PC-9 (cell line): ENCODE measurements at regions not wholly inside any gene's neighbourhood (a gene's known extent, or its start where the extent isn't known, plus 50 kb on each side); places are given as distances from the start of the nearest gene placed in this dataset.

Experiments
- BruUV-seq: library from RNA; stranded (reverse); fragments of 400-500 nt; replicated peaks from 2 replicates; lab custom pipeline; 2021; lab: Mats Ljungman, UMichigan
- CTCF ChIA-PET: fragments of 300-600 bp; sonication (Branson Sonifier 250); formaldehyde crosslinking; loops from one replicate; lab custom pipeline; 2022; ENCODE audit warnings: antibody characterized with exemption; lab: Charles Lee
- POLR2A ChIA-PET: fragments of 300-600 bp; sonication (Branson Sonifier 250); formaldehyde crosslinking; loops from one replicate; lab custom pipeline; 2022; ENCODE audit warnings: antibody characterized with exemption; ENCODE audit not compliant: unreplicated experiment; lab: Charles Lee
- DNase-seq, 2 experiments: peaks; one replicate each; pipeline versions ENCODE4 v3.0.0 to v3.0.0-alpha.2; 2015 to 2022; ENCODE audit warnings: mixed read lengths in 1 of 2
- H2AFZ ChIP-seq: fragments of 200-600 bp; sonication (generic); 2 replicates; pipeline ENCODE4 v1.8.1; 2017; ENCODE audit warnings: antibody characterized with exemption
- H3F3A ChIP-seq: fragments of 200-600 bp; sonication (generic); 2 replicates; pipeline ENCODE4 v1.8.1; 2017; ENCODE audit warnings: antibody characterized with exemption, mild to moderate bottlenecking, low read depth; ENCODE audit not compliant: insufficient read depth
- H3K27ac ChIP-seq: fragments of 200-600 bp; sonication (generic); 2 replicates; pipeline ENCODE4 v1.6.1; 2016; ENCODE audit warnings: mixed run types
- H3K27me3 ChIP-seq: fragments of 200-600 bp; sonication (generic); 2 replicates; pipeline ENCODE4 v1.6.1; 2016; ENCODE audit warnings: low read depth, mixed run types; ENCODE audit not compliant: insufficient read depth
- H3K36me3 ChIP-seq: fragments of 200-600 bp; sonication (generic); 2 replicates; pipeline ENCODE4 v1.6.1; 2016; ENCODE audit warnings: low read depth, mixed run types
- H3K4me1 ChIP-seq: fragments of 200-600 bp; sonication (generic); replicated peaks from 2 replicates; pipeline ENCODE4 v1.6.1; 2016; ENCODE audit warnings: mixed run types; ENCODE audit not compliant: insufficient read depth
- H3K4me2 ChIP-seq: fragments of 200-600 bp; sonication (generic); 2 replicates; pipeline ENCODE4 v1.6.1; 2017; ENCODE audit warnings: mixed run types
- H3K4me3 ChIP-seq: fragments of 200-600 bp; sonication (generic); 2 replicates; pipeline ENCODE4 v1.6.1; 2016; ENCODE audit warnings: mixed run types
- H3K79me2 ChIP-seq: fragments of 200-600 bp; sonication (generic); 2 replicates; pipeline ENCODE4 v1.6.1; 2017; ENCODE audit warnings: low read depth, mixed run types
- H3K9me2 ChIP-seq: fragments of 200-600 bp; sonication (generic); 2 replicates; pipeline ENCODE4 v1.8.1; 2017; ENCODE audit warnings: mild to moderate bottlenecking; ENCODE audit not compliant: insufficient read depth
- H3K9me3 ChIP-seq: fragments of 200-600 bp; sonication (generic); 2 replicates; pipeline ENCODE4 v1.8.1; 2016; ENCODE audit warnings: low read depth; ENCODE audit not compliant: insufficient read depth
- H4K20me1 ChIP-seq: fragments of 200-600 bp; sonication (generic); 2 replicates; pipeline ENCODE4 v1.8.1; 2017; ENCODE audit not compliant: insufficient read depth
- EZH2 ChIP-seq: fragments of 200-600 bp; sonication (generic); IDR thresholded peaks from 2 replicates; pipeline ENCODE4 v1.8.0; 2017; ENCODE audit warnings: antibody characterized with exemption, low read depth
- intact Hi-C: fragments of 100-400 bp; cut with micrococcal nuclease; formaldehyde crosslinking; loops from one replicate; pipeline ENCODE4 v1.10.0; 2022; ENCODE audit not compliant: unreplicated experiment
- TF ChIP-seq, protein P1 (sequence below): fragments of 200-600 bp; sonication (generic); conservative IDR thresholded peaks from 2 replicates; pipeline ENCODE4 v1.6.1; 2017; ENCODE audit warnings: mixed run types, antibody characterized with exemption, mild to moderate bottlenecking, moderate library complexity

GRCh38 chr3:83131236-83131635 is 1369.8 kb upstream of the GBE1 start:
- Histone ChIP-seq H3K79me2 (no peaks in the 10 kb centered on the region), H3K4me1 (no peaks in the 10 kb centered on the region), H3K27ac (no peak overlapping the region), H3K36me3 (no peaks in the 10 kb centered on the region), H3K4me3 (no peak overlapping the region), H3K27me3 (no peaks in the 10 kb centered on the region), H4K20me1 (no peaks in the 10 kb centered on the region), H3K4me2 (no peak overlapping the region), H3K9me3 (no peaks in the 10 kb centered on the region), H2AFZ (no peak overlapping the region), H3F3A (no peaks in the 10 kb centered on the region), H3K9me2 (0 out of 2 replicates have a peak, but pooled peaks cover 3% of the 10 kb centered on the region)
- DNase-seq = no peak
- BruUV-seq = no TSS peak
- CTCF ChIA-PET = no interaction called here
- POLR2A ChIA-PET = no interaction called here
- intact Hi-C loops = no loop called here
- no peak for TF ChIP-seq EZH2
- TF ChIP-seq, protein P1, sequence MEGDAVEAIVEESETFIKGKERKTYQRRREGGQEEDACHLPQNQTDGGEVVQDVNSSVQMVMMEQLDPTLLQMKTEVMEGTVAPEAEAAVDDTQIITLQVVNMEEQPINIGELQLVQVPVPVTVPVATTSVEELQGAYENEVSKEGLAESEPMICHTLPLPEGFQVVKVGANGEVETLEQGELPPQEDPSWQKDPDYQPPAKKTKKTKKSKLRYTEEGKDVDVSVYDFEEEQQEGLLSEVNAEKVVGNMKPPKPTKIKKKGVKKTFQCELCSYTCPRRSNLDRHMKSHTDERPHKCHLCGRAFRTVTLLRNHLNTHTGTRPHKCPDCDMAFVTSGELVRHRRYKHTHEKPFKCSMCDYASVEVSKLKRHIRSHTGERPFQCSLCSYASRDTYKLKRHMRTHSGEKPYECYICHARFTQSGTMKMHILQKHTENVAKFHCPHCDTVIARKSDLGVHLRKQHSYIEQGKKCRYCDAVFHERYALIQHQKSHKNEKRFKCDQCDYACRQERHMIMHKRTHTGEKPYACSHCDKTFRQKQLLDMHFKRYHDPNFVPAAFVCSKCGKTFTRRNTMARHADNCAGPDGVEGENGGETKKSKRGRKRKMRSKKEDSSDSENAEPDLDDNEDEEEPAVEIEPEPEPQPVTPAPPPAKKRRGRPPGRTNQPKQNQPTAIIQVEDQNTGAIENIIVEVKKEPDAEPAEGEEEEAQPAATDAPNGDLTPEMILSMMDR = no peak

DNA sequence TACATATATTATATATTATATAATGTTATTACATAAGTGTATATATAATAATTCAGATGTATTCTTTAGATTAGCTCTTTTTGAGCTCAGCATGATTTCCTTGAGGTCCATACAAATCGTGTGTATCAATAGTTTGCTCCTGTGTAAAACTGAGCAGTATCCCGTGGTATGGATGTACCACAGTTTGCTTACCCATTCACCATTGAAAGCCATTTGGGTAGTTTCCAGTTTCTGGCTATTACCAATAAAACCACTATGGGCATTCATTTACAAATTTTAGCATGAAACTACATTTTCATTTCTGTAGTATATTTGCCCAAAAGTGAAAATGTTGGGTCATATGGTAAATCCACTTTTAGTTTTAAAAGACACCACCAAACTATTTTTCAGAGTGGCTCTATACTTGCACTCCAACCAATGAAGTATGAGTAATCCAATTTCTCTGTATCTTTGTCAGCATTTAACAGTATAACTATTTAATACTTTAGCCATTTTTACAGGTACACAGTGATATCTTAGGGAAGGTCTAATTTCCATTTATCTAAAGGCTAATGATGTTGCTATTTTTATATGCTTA is 1361.4 kb upstream of the GBE1 start:
- Histone ChIP-seq H3K4me1 (no peaks in the 10 kb centered on the region), H3K36me3 (no peaks in the 10 kb centered on the region), H3K27ac (no peak overlapping the region), H4K20me1 (no peaks in the 10 kb centered on the region), H3K27me3 (no peaks in the 10 kb centered on the region), H3K4me3 (no peak overlapping the region), H3F3A (no peaks in the 10 kb centered on the region; the same call in 1 of the 2 replicates), H2AFZ (no peak overlapping the region), H3K79me2 (no peaks in the 10 kb centered on the region), H3K9me3 (no peaks in the 10 kb centered on the region), H3K4me2 (no peak overlapping the region), H3K9me2 (no peaks in the 10 kb centered on the region)
- POLR2A ChIA-PET = no interaction called here
- DNase-seq = no peak
- TF ChIP-seq EZH2 = no peak
- TF ChIP-seq, protein P1 = no peak
- no TSS peak for BruUV-seq
- intact Hi-C loops = no loop called here
- CTCF ChIA-PET = no interaction called here

DNA sequence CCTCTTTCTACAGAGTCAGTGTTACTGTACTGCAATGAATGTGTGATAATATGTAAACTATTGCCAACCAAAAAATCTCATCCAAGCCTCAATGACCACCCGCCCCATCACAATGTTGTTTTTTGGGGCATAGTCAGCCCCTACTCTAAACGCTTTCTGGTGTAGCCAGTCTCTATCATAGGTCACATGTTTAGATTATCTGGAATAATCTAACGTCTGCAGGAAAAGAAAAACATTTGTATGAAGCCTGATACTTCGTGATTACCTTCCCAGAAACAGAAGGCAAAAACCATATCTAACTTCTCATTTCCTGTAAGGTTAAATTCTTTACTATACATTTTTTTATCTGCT is 1331.8 kb upstream of the GBE1 start:
- Histone ChIP-seq H3K27me3 (no peaks in the 10 kb centered on the region), H3K4me3 (no peak overlapping the region), H4K20me1 (no peaks in the 10 kb centered on the region), H3F3A (no peaks in the 10 kb centered on the region), H3K9me2 (no peaks in the 10 kb centered on the region), H3K9me3 (no peaks in the 10 kb centered on the region), H3K4me1 (no peaks in the 10 kb centered on the region), H3K4me2 (no peak overlapping the region), H2AFZ (no peak overlapping the region), H3K79me2 (no peaks in the 10 kb centered on the region), H3K27ac (no peak overlapping the region), H3K36me3 (no peaks in the 10 kb centered on the region)
- DNase-seq = no peak
- intact Hi-C loops = no loop called here
- TF ChIP-seq EZH2 = no peak
- TF ChIP-seq, protein P1 = no peak
- no TSS peak for BruUV-seq
- ChIA-PET CTCF (no interaction called here), POLR2A (no interaction called here)
